HCT116 (cell line): ENCODE measurements at regions not wholly inside any gene's neighbourhood (a gene's known extent, or its start where the extent isn't known, plus 50 kb on each side); places are given as distances from the start of the nearest gene placed in this dataset.

ENCODE experiments used
- ATAC-seq: fragments of 200-7000 bp; cut with Tn5 transposase; 2 replicates; pipeline ENCODE4 v1.9.1; 2020; ENCODE audit warnings: mild to moderate bottlenecking, moderate library complexity
- BruUV-seq: library from RNA; stranded (reverse); fragments of 400-500 nt; replicated peaks from 2 replicates; lab custom pipeline; 2021; lab: Mats Ljungman, UMichigan
- CTCF ChIA-PET: fragments of 300-600 bp; sonication (Branson Sonifier 250); formaldehyde crosslinking; loops from one replicate; lab custom pipeline; 2021; ENCODE audit warnings: antibody characterized with exemption; lab: Charles Lee
- POLR2A ChIA-PET: fragments of 300-600, 350-600 bp; sonication (Branson Sonifier 250); formaldehyde crosslinking; loops from one replicate; lab custom pipeline; 2021; ENCODE audit warnings: antibody characterized with exemption; lab: Charles Lee
- RAD21 ChIA-PET, 2 experiments: fragments of 300-600 bp; sonication (Branson Sonifier 250); formaldehyde crosslinking; loops; one replicate each; lab custom pipeline; 2023; ENCODE audit warnings: low total read pairs in 2 of 2; ENCODE audit not compliant: uncharacterized antibody in 2 of 2, unreplicated experiment in 2 of 2, low non-redundant PET in 1 of 2; lab: Charles Lee
- DNase-seq: peaks from one replicate; pipeline ENCODE4 v3.0.0-alpha.2; 2010; ENCODE audit warnings: low read depth, low spot score
- H2AFZ ChIP-seq: fragments of 200-600 bp; shearing (Covaris generic), sonication (generic); 2 replicates; pipeline ENCODE4 v1.6.1; 2017; ENCODE audit warnings: low read depth, mixed run types, mixed read lengths, antibody characterized with exemption, low read length; ENCODE audit not compliant: poor library complexity, severe bottlenecking
- H3K27ac ChIP-seq: 2 replicates; pipeline ENCODE4 v1.5.1; 2012; ENCODE audit warnings: low read depth, low read length
- H3K27me3 ChIP-seq: fragments of 200-600 bp; sonication (generic); 2 replicates; pipeline ENCODE4 v1.6.1; 2016; ENCODE audit warnings: mixed run types, low read length, mixed read lengths; ENCODE audit not compliant: insufficient read depth
- H3K36me3 ChIP-seq, 2 experiments: fragments of 200-500 bp in 1 of 2; fragments of 200-600 bp in 1 of 2; sonication (Bioruptor generic) in 1 of 2; sonication (generic) in 1 of 2; 2 replicates each; pipeline versions ENCODE4 v1.5.1 to v1.6.1; 2014 to 2016; ENCODE audit warnings: low read length in 2 of 2, inconsistent platforms in 1 of 2, mixed read lengths in 1 of 2, mixed run types in 1 of 2; ENCODE audit not compliant: insufficient read depth in 2 of 2, control insufficient read depth in 1 of 2
- H3K4me1 ChIP-seq, 2 experiments: fragments of 200-600 bp in 1 of 2; sonication (generic) in 1 of 2; 2 replicates each; pipeline versions ENCODE4 v1.5.1 to v1.6.1; 2012 to 2017; ENCODE audit warnings: low read length in 2 of 2, inconsistent platforms in 1 of 2, mild to moderate bottlenecking in 1 of 2, mixed read lengths in 1 of 2, mixed run types in 1 of 2, moderate library complexity in 1 of 2; ENCODE audit not compliant: insufficient read depth in 2 of 2, control insufficient read depth in 1 of 2
- H3K4me2 ChIP-seq: fragments of 200-600 bp; sonication (generic); 2 replicates; pipeline ENCODE4 v1.6.1; 2017; ENCODE audit warnings: mixed run types, low read length, mixed read lengths
- H3K4me3 ChIP-seq, 2 experiments: fragments of 200-600 bp in 1 of 2; sonication (generic) in 1 of 2; replicated peaks in 1 of 2; 2 replicates each; pipeline ENCODE4 v1.5.1; 2011 to 2016; ENCODE audit warnings: low read length in 2 of 2, control low read depth in 1 of 2, low read depth in 1 of 2, mild to moderate bottlenecking in 1 of 2, mixed read lengths in 1 of 2, mixed run types in 1 of 2
- H3K79me2 ChIP-seq: fragments of 200-600 bp; sonication (generic); 2 replicates; pipeline ENCODE4 v1.6.1; 2017; ENCODE audit warnings: mild to moderate bottlenecking, mixed run types, low read length, moderate library complexity, mixed read lengths; ENCODE audit not compliant: insufficient read depth
- H3K9ac ChIP-seq: fragments of 200-600 bp; sonication (generic); 2 replicates; pipeline ENCODE4 v1.6.1; 2016; ENCODE audit warnings: low read length, mixed read lengths
- H3K9me2 ChIP-seq: fragments of 200-600 bp; sonication (generic), shearing (Covaris generic); 2 replicates; pipeline ENCODE4 v1.6.1; 2017; ENCODE audit warnings: mixed run types, mild to moderate bottlenecking, moderate library complexity; ENCODE audit not compliant: insufficient read depth
- H3K9me3 ChIP-seq, 2 experiments: fragments of 200-500 bp in 1 of 2; fragments of 200-600 bp in 1 of 2; sonication (Bioruptor generic) in 1 of 2; sonication (generic) in 1 of 2; 2 replicates each; pipeline ENCODE4 v1.6.1; 2014 to 2017; ENCODE audit warnings: low read length in 2 of 2, mixed read lengths in 2 of 2, inconsistent platforms in 1 of 2, low read depth in 1 of 2, mild to moderate bottlenecking in 1 of 2, mixed run types in 1 of 2, moderate library complexity in 1 of 2; ENCODE audit not compliant: control insufficient read depth in 1 of 2, insufficient read depth in 1 of 2
- H4K20me1 ChIP-seq: fragments of 200-600 bp; sonication (generic), shearing (Covaris generic); 2 replicates; pipeline ENCODE4 v1.6.1; 2017; ENCODE audit warnings: mixed run types, mild to moderate bottlenecking, moderate library complexity; ENCODE audit not compliant: insufficient read depth
- CBX3 ChIP-seq: IDR thresholded peaks from 2 replicates; pipeline ENCODE4 v1.6.1; 2012; ENCODE audit warnings: low read depth
- EGR1 ChIP-seq: IDR thresholded peaks from 2 replicates; pipeline ENCODE4 v1.6.1; 2012; ENCODE audit warnings: low read depth
- ELF1 ChIP-seq: IDR thresholded peaks from 2 replicates; pipeline ENCODE4 v1.6.1; 2012; ENCODE audit warnings: low read depth, borderline replicate concordance
- EZH2 ChIP-seq: fragments of 200-600 bp; sonication (generic); IDR thresholded peaks from 2 replicates; pipeline ENCODE4 v1.6.1; 2017; ENCODE audit warnings: antibody characterized with exemption, mixed run types
- EZH2phosphoT487 ChIP-seq: fragments of 200-600 bp; IDR thresholded peaks from 2 replicates; pipeline ENCODE4 v1.6.1; 2018; ENCODE audit warnings: antibody characterized with exemption, borderline replicate concordance
- FOSL1 ChIP-seq: IDR thresholded peaks from 2 replicates; pipeline ENCODE4 v1.6.1; 2012; ENCODE audit warnings: low read depth
- JUND ChIP-seq: IDR thresholded peaks from 2 replicates; pipeline ENCODE4 v1.6.1; 2012
- POLR2A ChIP-seq: IDR thresholded peaks from 2 replicates; pipeline ENCODE4 v1.7.0; 2011; ENCODE audit warnings: borderline replicate concordance; ENCODE audit not compliant: insufficient read depth, insufficient read length; ENCODE audit errors: extremely low read depth
- RAD21 ChIP-seq: IDR thresholded peaks from 2 replicates; pipeline ENCODE4 v1.6.1; 2012; ENCODE audit warnings: low read depth, mild to moderate bottlenecking
- SIN3A ChIP-seq: IDR thresholded peaks from 2 replicates; pipeline ENCODE4 v1.6.1; 2012; ENCODE audit warnings: low read depth
- SRF ChIP-seq: IDR thresholded peaks from 2 replicates; pipeline ENCODE4 v1.6.1; 2012; ENCODE audit warnings: low read depth
- YY1 ChIP-seq: IDR thresholded peaks from 2 replicates; pipeline ENCODE4 v1.6.1; 2011; ENCODE audit warnings: low read length, low read depth, moderate library complexity, mild to moderate bottlenecking; ENCODE audit not compliant: insufficient replicate concordance; ENCODE audit errors: extremely low read depth
- ZBTB33 ChIP-seq: IDR thresholded peaks from 2 replicates; pipeline ENCODE4 v1.6.1; 2011; ENCODE audit warnings: mild to moderate bottlenecking, low read length, moderate library complexity; ENCODE audit not compliant: insufficient replicate concordance; ENCODE audit errors: extremely low read depth
- ZFX ChIP-seq: fragments of 450-650 bp; IDR thresholded peaks from 2 replicates; pipeline ENCODE4 v1.6.1; 2017
- ZNF274 ChIP-seq: fragments of 200-500 bp; sonication (Bioruptor generic); IDR thresholded peaks from 2 replicates; pipeline ENCODE4 v1.6.1; 2014; ENCODE audit warnings: mild to moderate bottlenecking, low read depth, low read length, inconsistent platforms
- intact Hi-C: fragments of 100-400 bp; cut with micrococcal nuclease; formaldehyde crosslinking; loops from 2 replicates; pipeline ENCODE4 v1.10.0; 2022
- TF ChIP-seq, protein P1 (sequence below): IDR thresholded peaks from 2 replicates; pipeline ENCODE4 v1.6.1; 2012
- TF ChIP-seq, protein P2 (sequence below): IDR thresholded peaks from 2 replicates; pipeline ENCODE4 v1.6.1; 2012

DNA sequence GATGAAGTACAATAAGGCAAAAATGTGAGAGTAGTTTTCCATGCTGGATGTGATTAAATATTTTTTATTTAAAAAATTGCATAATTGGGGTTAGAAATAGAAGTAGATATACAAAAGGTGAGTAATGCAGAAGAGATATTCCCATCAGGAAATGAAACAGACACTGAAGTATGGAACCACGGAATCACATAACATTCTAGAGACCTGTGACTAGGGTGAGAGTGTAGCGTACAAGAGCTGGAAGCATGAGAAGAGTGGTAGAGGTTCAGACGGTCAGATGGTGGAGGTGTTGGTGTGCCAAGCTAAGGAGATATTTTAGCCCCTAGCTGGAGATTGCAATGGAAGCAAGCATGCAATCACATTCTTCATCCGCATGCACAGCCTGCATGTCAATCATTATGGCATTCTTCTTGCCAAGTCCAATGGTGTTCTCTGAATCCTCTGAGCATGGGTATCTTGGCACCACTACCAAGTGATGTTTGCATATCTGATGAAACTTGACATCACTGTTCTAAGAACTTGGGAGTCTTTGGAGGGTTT, 587.8 kb downstream of the PSAT1 start:
- Histone ChIP-seq H3K9me2 (no peaks in the 10 kb centered on the region), H3K9ac (no peak overlapping the region), H3K9me3 (no peaks in the 10 kb centered on the region), H4K20me1 (no peaks in the 10 kb centered on the region), H3K36me3 (no peaks in the 10 kb centered on the region), H3K4me1 (no peaks in the 10 kb centered on the region), H3K4me2 (no peak overlapping the region), H3K4me3 (no peak overlapping the region), H3K79me2 (no peaks in the 10 kb centered on the region), H3K27me3 (no peaks in the 10 kb centered on the region), H2AFZ (no peak overlapping the region), H3K27ac (no peak overlapping the region)
- no peak for DNase-seq
- CTCF ChIA-PET = no interaction called here
- BruUV-seq = no TSS peak
- no peak for TF ChIP-seq ZFX
- TF ChIP-seq EZH2phosphoT487 = no peak
- no peak for TF ChIP-seq JUND
- TF ChIP-seq ZBTB33 = no peak
- no peak for TF ChIP-seq SIN3A
- TF ChIP-seq EZH2 = no peak
- TF ChIP-seq RAD21 = no peak
- no peak for TF ChIP-seq YY1
- no peak for TF ChIP-seq POLR2A
- no peak for TF ChIP-seq ELF1
- intact Hi-C loops = no loop called here
- no peak for ATAC-seq
- POLR2A ChIA-PET = no interaction called here
- RAD21 ChIA-PET = no interaction called here

DNA sequence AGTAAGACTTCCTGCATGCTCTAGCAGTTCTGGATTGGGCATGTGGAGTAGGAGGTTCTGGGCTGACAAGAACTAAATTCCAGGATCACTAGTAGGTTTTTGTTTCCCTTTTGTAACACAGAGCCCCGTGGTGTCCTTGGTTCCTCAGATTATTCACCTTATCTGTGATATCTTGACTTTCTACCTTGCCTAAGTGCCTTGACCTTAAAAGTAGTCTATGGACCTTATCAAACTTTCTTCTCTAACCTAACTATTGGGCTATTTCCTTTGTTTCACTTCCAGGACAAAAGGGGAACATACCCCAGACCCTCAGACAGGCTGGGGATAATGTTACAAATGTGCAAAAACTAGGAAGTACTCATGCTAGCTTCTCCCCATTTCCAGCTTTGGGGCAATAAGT, 595.3 kb downstream of the PSAT1 start:
- Histone ChIP-seq H3K9me3 (no peaks in the 10 kb centered on the region), H3K27ac (no peak overlapping the region), H3K27me3 (no peaks in the 10 kb centered on the region), H3K4me2 (no peak overlapping the region), H3K79me2 (no peaks in the 10 kb centered on the region), H3K4me1 (no peaks in the 10 kb centered on the region), H4K20me1 (no peaks in the 10 kb centered on the region), H2AFZ (no peak overlapping the region), H3K36me3 (no peaks in the 10 kb centered on the region), H3K9me2 (no peaks in the 10 kb centered on the region), H3K9ac (no peak overlapping the region), H3K4me3 (no peak overlapping the region)
- RAD21 ChIA-PET = no interaction called here
- POLR2A ChIA-PET = no interaction called here
- BruUV-seq = no TSS peak
- CTCF ChIA-PET = no interaction called here
- DNase-seq = no peak
- intact Hi-C loops = no loop called here
- no peak for TF ChIP-seq EZH2
- TF ChIP-seq, protein P1, sequence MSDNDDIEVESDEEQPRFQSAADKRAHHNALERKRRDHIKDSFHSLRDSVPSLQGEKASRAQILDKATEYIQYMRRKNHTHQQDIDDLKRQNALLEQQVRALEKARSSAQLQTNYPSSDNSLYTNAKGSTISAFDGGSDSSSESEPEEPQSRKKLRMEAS = no peak
- no peak for TF ChIP-seq POLR2A
- no peak for TF ChIP-seq CBX3
- no peak for TF ChIP-seq SRF
- TF ChIP-seq ZBTB33 = no peak
- TF ChIP-seq EGR1 = no peak
- TF ChIP-seq ELF1 = no peak
- TF ChIP-seq, protein P2, sequence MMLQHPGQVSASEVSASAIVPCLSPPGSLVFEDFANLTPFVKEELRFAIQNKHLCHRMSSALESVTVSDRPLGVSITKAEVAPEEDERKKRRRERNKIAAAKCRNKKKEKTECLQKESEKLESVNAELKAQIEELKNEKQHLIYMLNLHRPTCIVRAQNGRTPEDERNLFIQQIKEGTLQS = no peak
- no peak for TF ChIP-seq ZNF274
- no peak for TF ChIP-seq SIN3A
- no peak for TF ChIP-seq YY1
- no peak for TF ChIP-seq JUND
- no peak for TF ChIP-seq FOSL1
- ATAC-seq = no peak
